HG02943 (cell line): ENCODE measurements at regions not wholly inside any gene's neighbourhood (a gene's known extent, or its start where the extent isn't known, plus 50 kb on each side); places are given as distances from the start of the nearest gene placed in this dataset.
"Not testable (repeated sequence)": the region's sequence is repeated elsewhere in the genome, so short reads cannot be mapped to it uniquely, and the experiment has no call there.

ENCODE experiments used
- ATAC-seq: cut with Tn5 transposase; IDR thresholded peaks from one replicate; pipeline ENCODE4 v1.9.1; 2021; ENCODE audit warnings: mild to moderate bottlenecking, low read depth, moderate library complexity; ENCODE audit not compliant: unreplicated experiment

DNA sequence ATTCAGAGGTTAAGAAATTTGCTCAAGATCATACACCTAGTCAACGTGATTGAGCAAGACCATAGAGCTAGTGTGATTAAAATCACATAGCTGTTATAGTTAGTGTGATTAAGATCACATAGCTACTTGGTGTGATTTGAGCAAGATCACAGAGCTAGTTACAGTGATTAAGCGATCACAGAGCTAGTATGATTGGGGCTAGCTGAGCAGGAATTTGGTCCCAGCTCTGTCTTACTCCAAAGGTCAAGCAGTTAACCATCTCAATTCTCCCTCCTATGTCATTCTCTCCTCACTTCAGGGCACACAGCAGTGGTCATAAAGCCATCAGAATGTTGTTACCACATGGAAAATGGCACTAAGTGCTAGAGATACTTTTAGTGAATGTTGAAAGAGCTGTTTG is 158.2 kb downstream of the SPTSSA start:
- ATAC-seq, result no peak

DNA sequence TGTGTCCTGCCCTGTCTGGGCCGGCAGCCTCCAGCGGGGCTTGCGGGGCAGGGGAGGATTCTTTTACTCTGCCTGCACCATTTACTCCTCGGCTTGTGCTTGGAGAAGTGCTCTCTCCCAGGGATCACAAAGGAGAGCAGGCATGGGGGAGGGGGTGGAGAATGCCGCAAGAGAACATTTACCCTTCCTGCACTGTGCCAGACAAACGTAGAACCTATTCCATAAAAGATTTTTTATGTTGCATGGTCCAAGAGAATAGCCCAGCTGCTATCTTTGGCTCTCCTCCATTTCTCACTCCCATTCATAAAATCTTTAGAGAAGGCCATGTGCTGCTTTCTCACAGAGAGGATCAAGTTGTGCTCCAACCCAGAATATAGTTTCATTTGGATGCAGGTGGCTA is 159.4 kb downstream of the SPTSSA start:
- ATAC-seq, result no peak

DNA sequence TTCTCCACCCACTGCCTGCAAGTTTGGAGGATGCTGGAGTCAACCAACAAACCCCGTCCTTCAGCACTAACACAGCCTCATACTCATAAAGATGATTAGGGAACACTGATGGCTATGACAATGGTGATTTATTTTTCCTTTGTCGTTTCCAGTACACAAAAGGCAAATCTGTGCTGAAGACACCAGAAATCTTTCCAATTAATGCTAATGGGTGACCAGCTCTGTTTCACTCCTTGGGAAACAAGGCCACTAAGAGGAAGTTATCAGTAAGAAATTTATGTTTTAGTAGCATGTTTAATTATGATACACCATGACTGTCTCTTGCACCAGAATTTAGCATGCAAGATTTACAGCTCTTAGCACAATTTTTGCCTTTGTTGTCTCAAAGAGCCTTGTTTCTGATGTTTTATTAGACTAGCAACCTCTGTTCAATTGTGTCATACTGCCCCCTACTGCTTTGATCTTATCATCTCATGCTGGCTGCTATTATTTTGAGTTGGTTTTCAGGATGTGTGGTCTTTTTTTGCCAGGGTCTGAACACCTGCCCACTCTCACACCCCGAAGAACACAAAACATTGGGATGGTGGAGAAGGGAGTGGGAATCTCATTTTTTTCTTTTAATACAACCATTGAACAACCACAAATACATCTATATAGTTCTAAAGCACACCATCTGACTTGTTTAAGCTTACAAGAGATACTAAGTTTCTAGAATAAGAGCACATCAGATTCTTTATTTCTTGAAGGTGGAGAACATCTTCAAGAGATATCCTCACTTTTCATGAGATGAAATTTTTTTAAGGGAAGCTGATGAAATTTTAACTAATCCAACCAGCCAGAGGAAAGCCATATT is 160.9 kb downstream of the SPTSSA start:
- no peak for ATAC-seq

GRCh38 chr14:34300330-34300729 is 161.7 kb downstream of the SPTSSA start:
- no peak for ATAC-seq

DNA sequence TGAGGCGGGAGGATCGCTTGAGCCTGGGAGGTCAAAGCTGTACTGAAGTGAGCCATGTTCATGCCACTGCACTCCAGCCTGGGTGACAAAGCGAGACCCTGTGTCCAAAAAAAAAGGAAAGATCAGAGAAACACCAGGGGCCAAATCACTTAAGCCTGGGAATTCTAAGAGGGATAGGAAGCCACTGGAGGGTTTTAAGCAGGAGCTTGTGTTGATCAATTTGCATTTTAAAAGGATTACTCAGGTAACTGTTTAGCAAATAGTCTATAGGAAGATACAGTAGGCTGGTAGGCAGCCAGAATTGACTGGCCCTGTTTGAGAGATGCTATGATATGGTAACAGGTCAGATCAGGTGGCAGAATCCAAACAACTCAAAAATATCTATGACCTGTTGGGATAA is 162.7 kb downstream of the SPTSSA start:
- no peak for ATAC-seq

DNA sequence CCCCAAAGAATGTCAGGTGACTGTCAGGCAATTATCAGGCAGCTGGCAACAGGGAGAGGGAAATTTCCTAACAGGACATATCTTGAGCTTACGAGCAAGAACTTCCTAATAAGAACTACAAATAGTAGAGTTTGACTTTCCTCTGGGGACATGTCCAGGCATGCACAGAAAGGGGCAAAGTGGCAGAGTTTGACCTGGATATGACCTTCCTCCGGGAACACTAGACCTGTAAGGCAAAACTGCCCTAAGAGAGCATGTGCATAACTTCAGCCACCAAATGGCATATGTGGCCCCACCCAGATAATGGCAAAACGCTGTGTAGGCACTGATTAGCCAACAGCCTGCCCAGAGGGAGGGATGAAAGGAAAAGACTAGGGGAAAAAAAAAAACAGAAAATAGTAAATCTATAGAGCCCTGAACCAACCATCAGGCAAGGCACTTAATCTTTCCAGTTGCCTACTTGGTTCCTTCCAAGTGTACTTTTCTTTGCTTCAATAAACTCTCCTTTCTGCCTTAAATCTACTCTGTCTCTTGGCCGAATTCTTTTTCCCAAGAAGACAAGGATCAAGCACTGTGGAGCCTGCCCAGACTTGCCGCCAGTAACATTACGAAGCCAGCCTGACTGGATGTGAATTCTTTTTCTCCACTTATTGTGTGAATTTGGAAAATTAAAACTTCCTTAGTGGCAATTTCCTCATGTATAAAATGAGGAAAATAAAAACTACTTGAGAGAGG is 164.1 kb downstream of the SPTSSA start:
- no peak for ATAC-seq

DNA sequence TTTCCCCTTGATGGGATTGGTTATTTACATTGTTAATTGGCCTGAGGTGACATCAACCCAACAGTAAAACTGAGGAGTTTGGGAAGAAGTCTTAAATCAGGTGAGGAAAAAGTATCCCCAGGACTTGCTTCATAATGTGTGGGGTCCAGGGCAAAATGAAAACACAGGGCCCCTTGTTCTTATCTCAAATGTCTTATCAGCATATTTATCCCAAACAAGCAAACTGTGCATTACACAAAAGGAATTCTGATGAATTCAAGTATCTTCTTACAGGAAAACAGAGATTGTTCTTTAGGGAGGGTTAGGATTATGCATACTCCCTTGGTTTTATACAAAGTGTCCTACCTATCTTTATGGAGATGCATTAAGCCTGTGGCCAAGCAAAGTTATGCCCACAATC is 178.4 kb downstream of the SPTSSA start:
- ATAC-seq, result no peak

GRCh38 chr14:34277191-34277590 is 184.8 kb downstream of the SPTSSA start:
- no peak for ATAC-seq

DNA sequence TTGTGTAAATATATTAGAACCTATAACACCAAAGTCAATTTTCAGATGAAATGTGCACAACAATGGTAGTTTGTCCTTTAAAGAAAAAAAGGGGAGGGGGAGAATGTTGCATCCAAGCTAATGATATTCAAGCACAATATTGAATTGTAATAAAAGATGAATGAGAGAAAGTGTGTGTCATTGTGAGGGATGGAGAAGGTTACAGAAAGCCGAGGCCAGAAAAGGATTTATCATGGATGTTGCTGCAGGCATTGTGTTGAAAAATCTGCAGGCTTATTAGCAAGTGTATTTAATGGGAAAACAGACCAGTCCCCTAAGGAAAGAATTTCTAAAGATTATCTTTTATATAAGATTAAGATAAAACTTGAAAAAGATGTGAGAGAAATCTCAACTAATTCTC is 186.5 kb downstream of the SPTSSA start:
- ATAC-seq, result no peak

DNA sequence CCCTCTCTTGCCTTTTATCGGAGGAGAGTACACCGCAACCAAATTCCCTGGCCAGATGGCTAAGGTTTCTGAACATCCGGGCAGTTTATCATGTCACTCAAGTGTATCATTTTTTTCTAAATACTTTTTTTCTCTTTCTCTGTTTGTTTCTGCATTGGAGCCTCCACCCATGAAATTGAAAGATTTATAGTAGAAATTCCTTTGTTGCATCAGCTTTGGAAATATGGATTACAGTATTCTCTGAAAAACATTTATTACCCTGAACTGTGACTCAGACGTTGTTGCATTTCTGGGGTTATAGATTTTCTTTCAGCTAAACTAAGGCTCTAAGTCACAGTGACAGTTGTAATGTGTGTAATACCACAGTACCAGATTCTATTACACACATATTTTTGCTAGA is 187.0 kb downstream of the SPTSSA start:
- no peak for ATAC-seq

DNA sequence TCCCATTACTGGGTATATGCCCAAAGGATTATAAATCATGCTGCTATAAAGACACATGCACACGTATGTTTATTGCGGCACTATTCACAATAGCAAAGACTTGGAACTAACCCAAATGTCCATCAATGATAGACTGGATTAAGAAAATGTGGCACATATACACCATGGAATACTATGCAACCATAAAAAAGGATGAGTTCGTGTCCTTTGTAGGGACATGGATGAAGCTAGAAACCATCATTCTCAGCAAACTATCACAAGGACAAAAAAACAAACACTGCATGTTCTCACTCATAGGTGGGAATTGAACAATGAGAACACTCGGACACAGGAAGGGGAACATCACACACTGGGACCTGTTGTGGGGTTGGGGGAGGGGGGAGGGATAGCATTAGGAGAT is 188.3 kb downstream of the SPTSSA start:
- not testable (repeated sequence) for ATAC-seq

DNA sequence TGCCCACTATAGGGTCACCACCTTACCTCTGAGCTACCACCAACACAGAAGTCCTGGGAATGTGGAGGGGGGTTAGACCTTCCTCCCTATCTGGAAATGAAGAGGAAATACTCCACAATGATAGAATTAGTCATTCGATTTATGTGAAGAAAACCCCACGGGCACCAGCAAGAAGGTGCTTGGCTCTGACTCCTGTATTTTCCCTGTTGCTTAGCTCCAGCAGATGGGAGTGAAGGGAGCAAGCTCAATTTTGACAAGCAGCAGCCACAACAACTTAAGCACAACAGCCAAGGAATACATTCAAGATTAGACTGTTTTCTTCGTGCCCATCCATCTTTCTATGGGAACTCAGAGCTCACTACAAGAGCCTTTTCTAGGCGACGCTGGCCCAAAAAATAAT is 191.7 kb downstream of the SPTSSA start:
- no peak for ATAC-seq

GRCh38 chr14:34266344-34266743 is 195.7 kb downstream of the SPTSSA start:
- no peak for ATAC-seq

DNA sequence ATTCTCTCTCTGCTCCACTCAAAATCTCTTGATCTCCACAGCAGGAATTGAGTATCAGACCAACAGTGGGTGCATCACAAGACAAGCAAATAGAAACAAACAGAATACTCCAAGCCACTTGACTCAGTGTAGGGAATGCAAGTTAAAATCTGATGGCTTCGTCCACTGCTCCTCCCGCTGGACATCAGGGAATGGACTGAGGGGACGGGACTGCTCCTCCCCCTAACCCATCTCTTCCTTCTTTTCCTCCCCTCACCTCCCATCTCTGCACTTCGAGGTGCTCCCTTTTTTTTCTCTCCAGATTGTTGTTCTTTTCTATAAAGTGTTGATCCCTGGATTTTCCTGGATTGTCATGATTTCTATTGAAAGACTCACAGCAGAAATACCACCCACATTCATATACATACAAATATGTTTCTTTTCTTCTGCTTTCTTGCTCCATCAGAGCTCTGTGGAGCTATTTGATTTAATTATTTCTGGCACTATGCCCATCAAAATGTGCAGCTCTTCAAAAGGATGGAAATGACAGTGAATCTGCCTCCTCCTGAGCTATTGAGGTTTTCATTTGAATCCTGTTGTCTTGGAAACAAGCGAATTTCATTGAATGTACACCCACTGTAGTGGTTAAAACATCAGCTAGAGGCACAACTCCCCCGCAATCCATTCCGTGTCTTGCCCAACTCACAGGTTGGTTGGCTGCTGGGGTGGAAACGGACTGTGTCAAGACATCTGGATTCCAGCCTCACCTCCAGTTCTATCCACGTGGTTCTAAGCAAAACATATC is 199.7 kb downstream of the SPTSSA start:
- no peak for ATAC-seq

GRCh38 chr14:34259996-34260395 is 202.0 kb downstream of the SPTSSA start:
- ATAC-seq, result no peak

GRCh38 chr14:34258318-34258717 is 203.7 kb downstream of the SPTSSA start:
- ATAC-seq, result no peak

DNA sequence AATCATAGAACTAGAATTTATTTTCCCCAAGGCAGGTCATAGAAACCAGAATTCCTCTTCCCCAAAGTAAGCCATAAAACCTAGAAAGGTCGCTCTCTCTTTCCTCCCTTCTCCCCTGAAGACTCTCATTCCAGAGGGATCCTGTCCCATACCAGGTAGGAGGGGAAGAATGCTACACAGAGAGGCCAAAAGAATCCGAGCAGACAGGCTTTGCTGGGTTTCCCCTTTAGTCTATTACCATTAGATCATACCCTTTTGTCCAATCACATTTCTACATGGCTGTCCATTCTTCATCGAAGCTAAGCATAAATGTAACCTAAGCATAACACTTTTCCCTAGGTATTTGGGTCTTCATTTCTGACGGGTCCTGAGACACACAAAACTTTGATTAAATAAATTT is 204.5 kb downstream of the SPTSSA start:
- ATAC-seq, result no peak

- no peak for ATAC-seq
These were observed 205.8 kb downstream of the SPTSSA start for GRCh38 chr14:34256223-34256622.

- ATAC-seq, result no peak
These were observed 207.5 kb downstream of the SPTSSA start for GRCh38 chr14:34254571-34254970.

DNA sequence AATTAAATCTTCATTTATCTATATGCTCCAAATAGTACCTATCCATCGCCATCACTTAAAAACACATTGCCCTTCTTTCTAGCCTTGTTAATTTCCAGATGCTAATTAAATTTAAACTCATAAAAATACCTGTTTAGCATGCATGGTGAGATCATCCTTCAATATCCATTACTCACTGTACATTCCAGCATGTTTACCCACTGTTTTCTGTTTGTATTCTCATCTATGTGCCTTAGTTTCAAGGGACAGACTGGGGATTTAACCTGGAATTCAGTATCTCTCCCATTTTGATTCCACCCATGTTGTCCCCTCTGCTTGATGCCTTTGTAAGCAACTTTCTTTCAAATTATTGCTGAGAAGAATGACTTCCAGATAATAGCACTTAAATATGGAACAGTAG is 208.0 kb downstream of the SPTSSA start:
- ATAC-seq, result no peak

GRCh38 chr14:34252227-34252626 is 209.8 kb downstream of the SPTSSA start:
- ATAC-seq, result no peak
